HG03378 (cell line): ENCODE measurements at regions not wholly inside any gene's neighbourhood (a gene's known extent, or its start where the extent isn't known, plus 50 kb on each side); places are given as distances from the start of the nearest gene placed in this dataset.

Experiments
- ATAC-seq: cut with Tn5 transposase; IDR thresholded peaks from one replicate; pipeline ENCODE4 v1.9.1; 2021; ENCODE audit warnings: mild to moderate bottlenecking, moderate library complexity; ENCODE audit not compliant: unreplicated experiment

GRCh38 chr4:124483048-124483906 lies 229.3 kb downstream of the ANKRD50 start:
- ATAC-seq = no peak

- no peak for ATAC-seq
These were observed 228.5 kb downstream of the ANKRD50 start for GRCh38 chr4:124484008-124484407.

GRCh38 chr4:124484940-124485339 lies 227.6 kb downstream of the ANKRD50 start:
- no peak for ATAC-seq

GRCh38 chr4:124486423-124486822 lies 226.1 kb downstream of the ANKRD50 start:
- ATAC-seq = no peak

- no peak for ATAC-seq
These were observed 224.9 kb downstream of the ANKRD50 start for GRCh38 chr4:124487651-124488050.

- ATAC-seq = no peak
These were observed 221.0 kb downstream of the ANKRD50 start for GRCh38 chr4:124491361-124492145.

GRCh38 chr4:124499261-124499660 lies 213.3 kb downstream of the ANKRD50 start:
- ATAC-seq = no peak

GRCh38 chr4:124501576-124501975 lies 211.0 kb downstream of the ANKRD50 start:
- ATAC-seq = no peak

GRCh38 chr4:124504431-124504830 lies 208.1 kb downstream of the ANKRD50 start:
- no peak for ATAC-seq

- no peak for ATAC-seq
These were observed 207.3 kb downstream of the ANKRD50 start for GRCh38 chr4:124505211-124505610.

- no peak for ATAC-seq
These were observed 203.4 kb downstream of the ANKRD50 start for GRCh38 chr4:124509151-124509550.

GRCh38 chr4:124514588-124514987 lies 197.9 kb downstream of the ANKRD50 start:
- no peak for ATAC-seq

- ATAC-seq = no peak
These were observed 196.9 kb downstream of the ANKRD50 start for GRCh38 chr4:124515591-124515990.

GRCh38 chr4:124519196-124519595 lies 193.3 kb downstream of the ANKRD50 start:
- no peak for ATAC-seq

GRCh38 chr4:124523816-124524215 lies 188.7 kb downstream of the ANKRD50 start:
- ATAC-seq = no peak

GRCh38 chr4:124525524-124525923 lies 187.0 kb downstream of the ANKRD50 start:
- ATAC-seq = no peak

GRCh38 chr4:124526331-124526730 lies 186.2 kb downstream of the ANKRD50 start:
- ATAC-seq = no peak

- no peak for ATAC-seq
These were observed 185.8 kb downstream of the ANKRD50 start for GRCh38 chr4:124526769-124527168.

- no peak for ATAC-seq
These were observed 185.2 kb downstream of the ANKRD50 start for GRCh38 chr4:124527364-124527763.

- no peak for ATAC-seq
These were observed 183.4 kb downstream of the ANKRD50 start for GRCh38 chr4:124529131-124529530.

- no peak for ATAC-seq
These were observed 182.0 kb downstream of the ANKRD50 start for GRCh38 chr4:124530464-124531077.

- ATAC-seq = no peak
These were observed 178.4 kb downstream of the ANKRD50 start for GRCh38 chr4:124534131-124534530.
